ENCODE measurements at regions not wholly inside any gene's neighbourhood (a gene's known extent, or its start where the extent isn't known, plus 50 kb on each side); places are given as distances from the start of the nearest gene placed in this dataset.

- no peak for DNase-seq (ENCODE audit: low spot score)
- no peak for TF ChIP-seq CTCF (IDR thresholded peaks at IDR 0.05; ENCODE audit: extremely low read depth, insufficient read depth, missing control alignments)
- in situ Hi-C loops (cut with MboI; ENCODE audit: low pct_unique_long_range_greater_than_20kb, low sequenced_read_pairs, unreplicated experiment), result no loop called here
Measured at GRCh38 chr9:74403581-74403980, 93.6 kb upstream of the RORB start.

GRCh38 chr9:74404620-74405019 lies 92.5 kb upstream of the RORB start:
- in situ Hi-C loops (cut with MboI; ENCODE audit: low pct_unique_long_range_greater_than_20kb, low sequenced_read_pairs, unreplicated experiment), result no loop called here
- no peak for TF ChIP-seq CTCF (IDR thresholded peaks at IDR 0.05; ENCODE audit: extremely low read depth, insufficient read depth, missing control alignments)
- DNase-seq (ENCODE audit: low spot score), result no peak

- TF ChIP-seq CTCF (IDR thresholded peaks at IDR 0.05; ENCODE audit: extremely low read depth, insufficient read depth, missing control alignments), result no peak
- DNase-seq (ENCODE audit: low spot score), result no peak
- in situ Hi-C loops (cut with MboI; ENCODE audit: low pct_unique_long_range_greater_than_20kb, low sequenced_read_pairs, unreplicated experiment), result no loop called here
Measured at GRCh38 chr9:74407166-74407565, 90.0 kb upstream of the RORB start.

GRCh38 chr9:74412236-74412979 lies 84.7 kb upstream of the RORB start:
- no peak for TF ChIP-seq CTCF (IDR thresholded peaks at IDR 0.05; ENCODE audit: extremely low read depth, insufficient read depth, missing control alignments)
- in situ Hi-C loops (cut with MboI; ENCODE audit: low pct_unique_long_range_greater_than_20kb, low sequenced_read_pairs, unreplicated experiment), result no loop called here
- DNase-seq (ENCODE audit: low spot score), result no peak

- no peak for TF ChIP-seq CTCF (IDR thresholded peaks at IDR 0.05; ENCODE audit: extremely low read depth, insufficient read depth, missing control alignments)
- in situ Hi-C loops (cut with MboI; ENCODE audit: low pct_unique_long_range_greater_than_20kb, low sequenced_read_pairs, unreplicated experiment), result no loop called here
- DNase-seq (ENCODE audit: low spot score), result no peak
Measured at GRCh38 chr9:74413876-74414275, 83.3 kb upstream of the RORB start.

- in situ Hi-C loops (cut with MboI; ENCODE audit: low pct_unique_long_range_greater_than_20kb, low sequenced_read_pairs, unreplicated experiment), result no loop called here
- no peak for TF ChIP-seq CTCF (IDR thresholded peaks at IDR 0.05; ENCODE audit: extremely low read depth, insufficient read depth, missing control alignments)
- no peak for DNase-seq (ENCODE audit: low spot score)
Measured at GRCh38 chr9:74414325-74414724, 82.8 kb upstream of the RORB start.
